Heart right ventricle (tissue), 16 donors: ENCODE measurements at regions not wholly inside any gene's neighbourhood (a gene's known extent, or its start where the extent isn't known, plus 50 kb on each side); places are given as distances from the start of the nearest gene placed in this dataset.

Experiments
- ATAC-seq, 8 donors: fragments of 200-7000 bp; cut with Tn5 transposase; one replicate each; pipeline ENCODE4 v1.9.1; 2020; ENCODE audit warnings: mild to moderate bottlenecking in 8 of 8, moderate library complexity in 8 of 8, moderate number of reproducible peaks in 1 of 8
- DNase-seq, 2 donors: peaks; one replicate each; pipeline ENCODE4 v3.0.0-alpha.2; 2020
- H3K27ac ChIP-seq, 10 donors: fragments of 200-600 bp; sonication (generic) in 2 of 10; one replicate each; pipeline versions ENCODE4 v1.5.0 to v1.8.0; 2020 to 2022; ENCODE audit warnings: mild to moderate bottlenecking in 3 of 10
- H3K27me3 ChIP-seq, 7 donors: fragments of 200-600 bp; one replicate each; pipeline ENCODE4 v1.8.0; 2021 to 2022; ENCODE audit warnings: mild to moderate bottlenecking in 2 of 7
- H3K36me3 ChIP-seq, 9 donors: fragments of 200-600 bp; sonication (generic) in 1 of 9; one replicate each; pipeline versions ENCODE4 v1.5.0 to v1.8.0; 2020 to 2022; ENCODE audit warnings: mild to moderate bottlenecking in 2 of 9
- H3K4me1 ChIP-seq, 9 donors: fragments of 200-600 bp; sonication (generic) in 1 of 9; one replicate each; pipeline versions ENCODE4 v1.5.0 to v1.8.0; 2020 to 2022; ENCODE audit warnings: mild to moderate bottlenecking in 4 of 9
- H3K4me3 ChIP-seq, 10 donors: fragments of 200-600 bp; sonication (generic) in 2 of 10; one replicate each; pipeline versions ENCODE4 v1.5.0 to v1.8.0; 2020 to 2022; ENCODE audit warnings: mild to moderate bottlenecking in 7 of 10, moderate library complexity in 2 of 10
- H3K9me3 ChIP-seq, 11 donors: fragments of 200-600 bp in 10 of 11; sonication (generic) in 2 of 11; one replicate each; pipeline versions ENCODE4 v1.5.0 to v1.8.0; 2013 to 2022; ENCODE audit warnings: mild to moderate bottlenecking in 2 of 11, control low read depth in 1 of 11, moderate library complexity in 1 of 11
- CTCF ChIP-seq, 9 donors: fragments of 200-600 bp; sonication (generic) in 2 of 9; IDR thresholded peaks; one replicate each; pipeline versions ENCODE4 v1.5.0 to v1.8.0; 2021 to 2022; ENCODE audit warnings: antibody characterized with exemption in 9 of 9, mild to moderate bottlenecking in 5 of 9, moderate library complexity in 1 of 9
- WGBS, 2 donors: extraction: QIAGEN DNeasy Blood & Tissue Kit; methylation state at CpG; one replicate each; pipeline ENCODE4 v1.1.7; 2013; ENCODE audit warnings: inconsistent platforms in 1 of 2; 5-methylcytosine and 5-hydroxymethylcytosine counted together
- intact Hi-C, 10 donors: fragments of 100-400 bp; cut with DNase I; formaldehyde crosslinking; loops; one replicate each; pipeline versions ENCODE4 v1.11.1 to v1.14.2; 2022
- donor health status: Arrhythmogenic right ventricular cardiomyopathy.
- donor health status: ischemic (EF 13 %, LVEDD 7.1; RV severe dilation, severe dysfunction).
- donor health status: healthy with polysubstance abuse.
- donor health status: DM: no; HTN: yes; CAD: no.
- donor health status: DM: no; HTN: no; CAD: no.
- donor health status: ischemic (EF 25% LVEDD 6.9; RV normal size, moderate dysfunction).
- donor health status: ischemic (EF 25% LVEDD 5.7; RV mildly dilated, moderate dysfunction).
- donor health status: healthy.
- donor health status: DM: yes; HTN: yes; CAD: no.
- donor health status: Ischemic cardiomyopathy.
- donor health status: ischemic (EF 35%, LVEDD 5.7; RV mildly dilated, moderate dysfunction).
- donor health status: nonischemic (EF 11% LVEDD 7.7; RV severe dilation, severe dysfunction).
- donor health status: DM: yes; HTN: yes; CAD: no.
- donor health status: PGD.
- donor health status: ischemic (EF 29% LVEDD 5.4; RV normal size, mild dysfunction).
- donor health status: nonischemic (EF 23%, LVEDD 6.1; RV moderate dilation, normal function).

- Histone ChIP-seq H3K27ac (peak overlapping the region in 1 of 10 donors; percentile 13), H3K27me3 (no peaks in the 10 kb centered on the region), H3K4me3 (no peak overlapping the region), H3K36me3 (no peaks in the 10 kb centered on the region), H3K4me1 (peaks cover 0 to 26% (median 0%) of the 10 kb centered on the region in 9 donors), H3K9me3 (peaks cover 0 to 4% (median 0%) of the 10 kb centered on the region in 11 donors)
- DNase-seq (no peak), ATAC-seq (peak in 7 of 8 donors; percentile 11 to 91 (median 72))
- intact Hi-C loops, result no loop called here
- no peak for TF ChIP-seq CTCF (IDR thresholded peaks at IDR 0.05)
- WGBS, 2 donors, result 63 to 65% methylated on average over 14 of the region's 14 CpGs
Observed at GRCh38 chr2:8615576-8616281, 66.1 kb upstream of the ID2 start.

- H3K4me3 ChIP-seq, result no peak overlapping the region
- no peak overlapping the region for H3K27ac ChIP-seq
- no peaks in the 10 kb centered on the region for H3K36me3 ChIP-seq
- H3K4me1 ChIP-seq, result peaks cover 0 to 30% (median 4%) of the 10 kb centered on the region in 9 donors
- no peak for TF ChIP-seq CTCF (IDR thresholded peaks at IDR 0.05)
- WGBS, 2 donors, result 92 to 96% methylated on average over 12 of the region's 12 CpGs
- peaks cover 0 to 4% (median 0%) of the 10 kb centered on the region in 11 donors for H3K9me3 ChIP-seq
- ATAC-seq, result no peak
- intact Hi-C loops, result no loop called here
- no peak for DNase-seq
- H3K27me3 ChIP-seq, result no peaks in the 10 kb centered on the region
Observed at GRCh38 chr2:8617048-8617447, 64.8 kb upstream of the ID2 start.

GRCh38 chr2:8617590-8617989, 64.3 kb upstream of the ID2 start:
- intact Hi-C loops, result no loop called here
- peaks cover 0 to 4% (median 0%) of the 10 kb centered on the region in 11 donors for H3K9me3 ChIP-seq
- no peaks in the 10 kb centered on the region for H3K27me3 ChIP-seq
- peaks cover 0 to 30% (median 4%) of the 10 kb centered on the region in 9 donors for H3K4me1 ChIP-seq
- no peaks in the 10 kb centered on the region for H3K36me3 ChIP-seq
- ATAC-seq (no peak), DNase-seq (no peak)
- no peak for TF ChIP-seq CTCF (IDR thresholded peaks at IDR 0.05)
- H3K27ac ChIP-seq, result no peak overlapping the region
- 90 to 97% methylated on average over 8 of the region's 8 CpGs for WGBS, 2 donors
- no peak overlapping the region for H3K4me3 ChIP-seq

- Histone ChIP-seq H3K4me3 (no peak overlapping the region), H3K27ac (no peak overlapping the region), H3K4me1 (peaks cover 0 to 31% (median 4%) of the 10 kb centered on the region in 9 donors), H3K27me3 (no peaks in the 10 kb centered on the region), H3K9me3 (peaks cover 0 to 4% (median 0%) of the 10 kb centered on the region in 11 donors), H3K36me3 (no peaks in the 10 kb centered on the region)
- 95 to 96% methylated on average over 5 of the region's 5 CpGs for WGBS, 2 donors
- TF ChIP-seq CTCF (IDR thresholded peaks at IDR 0.05), result no peak
- intact Hi-C loops, result no loop called here
- no peak for ATAC-seq
- no peak for DNase-seq
Observed at GRCh38 chr2:8619071-8619470, 62.8 kb upstream of the ID2 start.
